ENCODE measurements at regions not wholly inside any gene's neighbourhood (a gene's known extent, or its start where the extent isn't known, plus 50 kb on each side); places are given as distances from the start of the nearest gene placed in this dataset.

GRCh38 chr6:113697632-113698410, 159.3 kb upstream of the MARCKS start:
- no peaks in the 10 kb centered on the region for H3K79me2 ChIP-seq (ENCODE audit: control insufficient read depth, insufficient read depth, low read length)
- H4K20me1 ChIP-seq (replicated peaks; ENCODE audit: control insufficient read depth, extremely low read depth, insufficient read depth, low read length): no peaks in the 10 kb centered on the region
- FAIRE-seq: no peak
- POLR2A ChIA-PET: no interaction called here
- no peaks in the 10 kb centered on the region for H3K9me1 ChIP-seq (replicated peaks; ENCODE audit: control insufficient read depth, extremely low read depth, insufficient read depth, low read length)
- H3K4me1 ChIP-seq (ENCODE audit: control insufficient read depth, extremely low read depth, insufficient read depth, low read length): no peaks in the 10 kb centered on the region
- no peak overlapping the region for H3K4me2 ChIP-seq (ENCODE audit: insufficient read depth, low read length)
- intact Hi-C loops (cut with micrococcal nuclease) (no loop called here), dilution Hi-C loops (cut with MboI; ENCODE audit: extremely low pct_ligation_motif_present, low sequenced_read_pairs) (no loop called here)
- no peaks in the 10 kb centered on the region for H3K9me3 ChIP-seq (replicated peaks; ENCODE audit: control insufficient read depth, insufficient read depth, low read length)
- H3K36me3 ChIP-seq (ENCODE audit: control insufficient read depth in 2 of 2, extremely low read depth in 1 of 2, insufficient read depth in 2 of 2, low read length in 2 of 2): no peaks in the 10 kb centered on the region
- TF ChIP-seq GATA2 (IDR thresholded peaks at IDR 0.05; ENCODE audit: insufficient read depth, insufficient read length, low read depth, low read length) (no peak), FOS (IDR thresholded peaks at IDR 0.05; ENCODE audit: borderline replicate concordance, insufficient read depth, low read length) (no peak), POLR2AphosphoS5 (IDR thresholded peaks at IDR 0.05; ENCODE audit: insufficient read depth, low read depth, low read length) (no peak), MYC (IDR thresholded peaks at IDR 0.05; ENCODE audit: low read depth, low read length) (no peak), CTCF (IDR thresholded peaks at IDR 0.05; ENCODE audit: extremely low read depth in 1 of 2, insufficient read depth in 1 of 2, low read depth in 1 of 2, low read length in 2 of 2) (no peak), MAX (IDR thresholded peaks at IDR 0.05; ENCODE audit: insufficient read depth, insufficient read length) (no peak), EZH2 (IDR thresholded peaks at IDR 0.05; ENCODE audit: borderline replicate concordance, low read depth, low read length, severe bottlenecking) (no peak), JUN (IDR thresholded peaks at IDR 0.05; ENCODE audit: borderline replicate concordance, insufficient read depth, insufficient read length, low read depth) (no peak), POLR2A (IDR thresholded peaks at IDR 0.05; ENCODE audit: low read depth, low read length) (no peak)
- no peaks in the 10 kb centered on the region for H3K27me3 ChIP-seq (ENCODE audit: control insufficient read depth in 2 of 2, insufficient read depth in 2 of 2, low read length in 2 of 2)
- CTCF ChIA-PET: no interaction called here
- no peak overlapping the region for H3K9ac ChIP-seq (replicated peaks; ENCODE audit: extremely low read depth, insufficient read depth, low read length)
- no peak overlapping the region for H3K4me3 ChIP-seq (replicated peaks in 1 of 3; ENCODE audit: insufficient read depth in 1 of 3, low read depth in 1 of 3, low read length in 3 of 3)
- BruUV-seq (replicated peaks): no TSS peak
- H3K27ac ChIP-seq (ENCODE audit: insufficient read depth, low read depth, low read length): no peak overlapping the region
- DNase-seq (ENCODE audit: low read depth, low spot score): no peak
- H2AFZ ChIP-seq (ENCODE audit: low read depth, low read length): no peak overlapping the region

All from endothelial cell of umbilical vein (primary cell).